Adipocyte (in vitro differentiated cells): ENCODE measurements at regions not wholly inside any gene's neighbourhood (a gene's known extent, or its start where the extent isn't known, plus 50 kb on each side); places are given as distances from the start of the nearest gene placed in this dataset.

Source experiments
- DNase-seq: peaks from one replicate; pipeline ENCODE4 v3.0.0-alpha.2; 2015; ENCODE audit warnings: low read depth
- H3K27me3 ChIP-seq: replicated peaks from 2 replicates; pipeline ENCODE4 v1.7.0; 2013; ENCODE audit warnings: mild to moderate bottlenecking, low read length, moderate library complexity; ENCODE audit not compliant: control insufficient read depth, insufficient read depth
- H3K36me3 ChIP-seq: 2 replicates; pipeline ENCODE4 v1.7.0; 2013; ENCODE audit warnings: low read length, mild to moderate bottlenecking, moderate library complexity; ENCODE audit not compliant: control insufficient read depth, insufficient read depth, severe bottlenecking
- H3K4me1 ChIP-seq: 2 replicates; pipeline ENCODE4 v1.7.0; 2013; ENCODE audit warnings: mild to moderate bottlenecking, low read length, moderate library complexity; ENCODE audit not compliant: control insufficient read depth, insufficient read depth
- H3K4me3 ChIP-seq: 2 replicates; pipeline ENCODE4 v1.7.0; 2013; ENCODE audit warnings: mild to moderate bottlenecking, low read length, moderate library complexity
- H3K9ac ChIP-seq: 2 replicates; pipeline ENCODE4 v1.7.0; 2013; ENCODE audit warnings: mild to moderate bottlenecking, low read length, moderate library complexity
- H3K9me3 ChIP-seq: 2 replicates; pipeline ENCODE4 v1.7.0; 2013; ENCODE audit warnings: mild to moderate bottlenecking, low read length, moderate library complexity; ENCODE audit not compliant: control insufficient read depth

GRCh38 chr9:80147866-80148265, 576.1 kb downstream of the TLE4 start:
- peaks cover 10% of the 10 kb centered on the region for H3K9me3 ChIP-seq
- H3K9ac ChIP-seq: no peak overlapping the region
- H3K4me1 ChIP-seq: no peaks in the 10 kb centered on the region
- DNase-seq: no peak
- no peak overlapping the region for H3K4me3 ChIP-seq
- H3K36me3 ChIP-seq: no peaks in the 10 kb centered on the region
- no peaks in the 10 kb centered on the region for H3K27me3 ChIP-seq

GRCh38 chr9:80146466-80146865, 574.7 kb downstream of the TLE4 start:
- Histone ChIP-seq H3K9ac (no peak overlapping the region), H3K9me3 (peaks cover 10% of the 10 kb centered on the region), H3K4me3 (no peak overlapping the region), H3K4me1 (no peaks in the 10 kb centered on the region), H3K36me3 (no peaks in the 10 kb centered on the region), H3K27me3 (no peaks in the 10 kb centered on the region)
- peak; percentile 42 for DNase-seq

- no peak overlapping the region for H3K4me3 ChIP-seq
- H3K27me3 ChIP-seq: no peaks in the 10 kb centered on the region
- no peak for DNase-seq
- H3K9me3 ChIP-seq: peaks cover 2% of the 10 kb centered on the region
- H3K9ac ChIP-seq: no peak overlapping the region
- no peaks in the 10 kb centered on the region for H3K4me1 ChIP-seq
- H3K36me3 ChIP-seq: no peaks in the 10 kb centered on the region
Observed at GRCh38 chr9:80144856-80145255, 573.1 kb downstream of the TLE4 start.

DNA sequence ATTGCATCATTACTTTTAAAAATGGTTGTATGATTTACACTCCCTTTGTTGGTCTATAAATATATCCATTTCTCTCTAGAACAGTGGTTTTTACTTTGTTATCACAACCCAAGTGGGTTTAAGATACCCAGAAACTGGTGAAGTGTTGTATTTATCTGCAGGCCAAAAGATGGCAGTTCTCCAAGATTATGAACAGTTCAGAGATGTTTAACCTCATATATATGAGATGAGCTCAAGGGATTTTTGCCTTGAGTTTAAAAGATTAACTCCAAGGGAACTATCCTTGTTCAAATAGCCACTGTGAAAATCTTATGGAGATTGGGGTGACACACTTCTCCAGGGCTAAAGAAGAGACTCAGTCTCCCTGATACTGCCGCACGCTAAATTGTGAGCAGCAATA, 572.6 kb downstream of the TLE4 start:
- no peaks in the 10 kb centered on the region for H3K4me1 ChIP-seq
- DNase-seq: no peak
- H3K9me3 ChIP-seq: no peaks in the 10 kb centered on the region
- H3K36me3 ChIP-seq: no peaks in the 10 kb centered on the region
- H3K27me3 ChIP-seq: no peaks in the 10 kb centered on the region
- H3K4me3 ChIP-seq: no peak overlapping the region
- no peak overlapping the region for H3K9ac ChIP-seq

GRCh38 chr9:80143899-80144298, 572.1 kb downstream of the TLE4 start:
- DNase-seq: no peak
- H3K36me3 ChIP-seq: no peaks in the 10 kb centered on the region
- H3K4me3 ChIP-seq: no peak overlapping the region
- H3K4me1 ChIP-seq: no peaks in the 10 kb centered on the region
- no peaks in the 10 kb centered on the region for H3K9me3 ChIP-seq
- no peaks in the 10 kb centered on the region for H3K27me3 ChIP-seq
- H3K9ac ChIP-seq: no peak overlapping the region

DNA sequence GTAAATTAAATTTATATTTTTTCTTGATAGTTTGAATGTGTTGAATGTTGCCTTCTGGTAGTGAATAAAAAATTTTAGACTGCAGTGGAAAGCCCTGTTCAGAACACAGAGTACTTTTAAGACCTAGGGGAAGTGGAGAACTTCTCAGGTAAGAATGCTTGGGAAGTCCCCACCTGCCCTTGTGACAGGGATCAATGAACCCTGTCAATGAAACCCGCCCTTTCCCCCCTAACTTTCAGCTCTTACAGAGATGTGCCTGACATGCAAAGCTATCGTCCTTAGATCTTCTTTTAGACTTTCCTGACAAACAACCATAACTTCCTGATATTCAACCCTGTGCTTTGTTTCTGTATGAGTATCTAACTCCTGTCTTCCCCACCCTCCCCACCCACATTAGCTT, 562.7 kb downstream of the TLE4 start:
- no peaks in the 10 kb centered on the region for H3K9me3 ChIP-seq
- no peaks in the 10 kb centered on the region for H3K4me1 ChIP-seq
- H3K36me3 ChIP-seq: no peaks in the 10 kb centered on the region
- H3K27me3 ChIP-seq: no peaks in the 10 kb centered on the region
- no peak overlapping the region for H3K9ac ChIP-seq
- no peak for DNase-seq
- no peak overlapping the region for H3K4me3 ChIP-seq

- H3K9me3 ChIP-seq: no peaks in the 10 kb centered on the region
- no peaks in the 10 kb centered on the region for H3K36me3 ChIP-seq
- no peak overlapping the region for H3K9ac ChIP-seq
Observed at GRCh38 chr9:80131627-80132026, 559.9 kb downstream of the TLE4 start.

DNA sequence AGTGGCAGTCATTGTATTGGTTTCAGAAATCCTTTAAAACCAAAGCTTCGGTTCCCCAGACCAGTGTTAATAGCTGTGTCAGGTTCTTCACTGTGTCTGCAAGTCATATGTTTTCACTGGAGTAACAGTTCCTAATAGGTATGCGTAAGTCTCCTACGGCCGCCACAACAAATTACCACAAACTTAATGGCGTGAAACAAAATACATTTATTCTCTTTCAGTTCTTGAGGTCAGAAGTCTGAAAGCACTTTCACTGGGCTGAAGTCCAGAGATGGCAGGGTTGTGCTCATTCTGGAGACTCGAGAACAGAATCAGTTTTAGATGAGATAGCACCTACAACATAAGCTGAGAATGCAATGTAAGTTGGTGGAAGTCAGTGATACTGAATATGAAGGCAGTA, 556.2 kb downstream of the TLE4 start:
- Histone ChIP-seq H3K9me3 (no peaks in the 10 kb centered on the region), H3K9ac (no peak overlapping the region), H3K36me3 (no peaks in the 10 kb centered on the region), H3K4me3 (no peak overlapping the region), H3K4me1 (no peaks in the 10 kb centered on the region), H3K27me3 (no peaks in the 10 kb centered on the region)
- DNase-seq: no peak

More at GRCh38 chr9:80131627-80132026, 559.9 kb downstream of the TLE4 start:
- Histone ChIP-seq H3K27me3 (no peaks in the 10 kb centered on the region), H3K4me3 (no peak overlapping the region), H3K4me1 (no peaks in the 10 kb centered on the region)
- DNase-seq: no peak

DNA sequence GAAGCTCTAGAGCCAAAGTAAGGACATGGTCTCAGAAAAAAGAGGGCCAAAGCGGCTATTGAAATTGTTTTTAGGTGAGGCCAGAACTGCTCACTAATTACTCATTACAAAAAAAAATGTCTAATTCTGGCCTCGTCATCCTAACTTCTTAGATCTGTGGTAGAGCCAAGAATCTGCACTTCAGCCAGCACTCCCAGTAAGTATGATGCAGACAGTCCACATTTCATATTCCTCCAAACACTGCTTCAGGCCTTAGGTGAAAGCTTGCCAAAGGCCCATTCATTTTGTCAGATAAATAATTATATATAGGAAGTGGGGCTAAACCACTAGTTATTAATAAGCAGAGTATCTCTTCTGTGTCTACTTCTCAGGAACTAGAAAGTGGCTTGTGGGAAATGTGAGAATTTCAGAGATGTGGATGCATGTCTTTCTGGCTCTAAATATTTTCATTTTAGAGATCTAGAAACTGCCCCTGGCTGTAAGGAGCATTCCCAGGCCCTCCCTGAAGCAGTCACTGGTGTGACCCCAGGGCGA, 554.0 kb downstream of the TLE4 start:
- Histone ChIP-seq H3K4me1 (no peaks in the 10 kb centered on the region), H3K9me3 (no peaks in the 10 kb centered on the region), H3K36me3 (no peaks in the 10 kb centered on the region), H3K27me3 (no peaks in the 10 kb centered on the region), H3K9ac (no peak overlapping the region), H3K4me3 (no peak overlapping the region)
- no peak for DNase-seq

GRCh38 chr9:80117031-80117430, 545.3 kb downstream of the TLE4 start:
- no peak overlapping the region for H3K9ac ChIP-seq
- no peaks in the 10 kb centered on the region for H3K27me3 ChIP-seq
- no peaks in the 10 kb centered on the region for H3K36me3 ChIP-seq
- DNase-seq: no peak
- H3K4me1 ChIP-seq: no peaks in the 10 kb centered on the region
- H3K9me3 ChIP-seq: peaks cover 16% of the 10 kb centered on the region
- no peak overlapping the region for H3K4me3 ChIP-seq

DNA sequence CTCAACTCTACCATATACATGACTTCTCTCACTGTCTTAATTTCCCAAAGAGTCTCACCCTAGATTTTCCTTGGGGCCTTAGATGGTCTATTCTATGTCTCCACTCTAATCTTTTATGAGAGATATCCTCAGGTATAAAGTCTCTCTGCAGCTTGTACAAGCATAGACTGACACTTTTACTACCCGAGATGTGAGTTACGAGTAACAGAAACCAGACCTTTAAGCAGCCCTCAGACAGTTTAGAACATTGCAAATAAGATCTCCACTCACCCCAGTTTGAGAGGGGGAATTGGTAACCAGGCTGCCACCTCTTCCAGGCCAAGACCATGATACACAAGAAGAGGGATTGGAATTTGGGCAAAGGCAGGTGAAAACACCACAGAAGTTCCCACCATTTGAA, 542.5 kb downstream of the TLE4 start:
- DNase-seq: no peak

DNA sequence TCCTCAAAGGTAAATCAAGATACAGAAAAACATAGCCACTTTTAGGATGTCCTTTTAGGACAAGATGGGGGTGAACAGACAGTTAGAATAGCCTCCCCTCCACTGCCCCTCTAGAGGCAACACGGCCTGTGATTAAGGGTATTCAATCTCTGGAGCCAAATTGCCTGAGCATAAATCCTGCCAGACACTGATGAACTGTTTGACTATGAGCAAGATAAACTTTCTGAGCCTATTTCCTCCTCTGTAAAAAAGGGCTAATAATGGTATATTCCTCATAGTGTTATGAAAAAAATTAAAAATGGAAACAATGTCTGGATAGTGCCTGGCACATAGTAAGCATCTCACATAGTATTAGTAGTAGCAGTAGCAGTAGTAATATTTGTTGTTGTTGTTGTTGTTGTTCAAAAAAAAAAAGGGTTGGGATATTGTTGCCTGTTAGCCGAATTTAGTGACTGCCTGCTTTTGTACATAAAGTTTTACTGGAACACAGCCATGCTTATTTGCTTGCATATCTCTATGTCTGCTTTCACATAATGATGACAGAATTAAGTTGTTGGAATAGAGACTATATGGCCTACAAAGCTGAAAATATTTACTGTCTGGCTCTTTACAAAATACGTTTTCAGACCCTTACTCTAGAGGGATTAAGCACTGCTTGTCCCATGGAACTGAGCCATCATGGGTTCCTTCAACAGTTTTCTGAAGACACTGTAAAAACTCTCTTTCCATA, 536.3 kb downstream of the TLE4 start:
- no peak overlapping the region for H3K4me3 ChIP-seq
- H3K9me3 ChIP-seq: peaks cover 2% of the 10 kb centered on the region
- no peaks in the 10 kb centered on the region for H3K4me1 ChIP-seq
- no peaks in the 10 kb centered on the region for H3K36me3 ChIP-seq
- no peaks in the 10 kb centered on the region for H3K27me3 ChIP-seq
- H3K9ac ChIP-seq: no peak overlapping the region
- DNase-seq: no peak

More for the DNA sequence above, 542.5 kb downstream of the TLE4 start:
- Histone ChIP-seq H3K4me1 (no peaks in the 10 kb centered on the region), H3K4me3 (no peak overlapping the region), H3K9me3 (peaks cover 16% of the 10 kb centered on the region), H3K27me3 (no peaks in the 10 kb centered on the region), H3K9ac (no peak overlapping the region), H3K36me3 (no peaks in the 10 kb centered on the region)
